ENCODE measurements at regions not wholly inside any gene's neighbourhood (a gene's known extent, or its start where the extent isn't known, plus 50 kb on each side); places are given as distances from the start of the nearest gene placed in this dataset.

- no peak overlapping the region for H3K4me3 ChIP-seq
- H3K4me1 ChIP-seq (replicated peaks in 1 of 2): no peaks in the 10 kb centered on the region
- WGBS, 10 experiments: 0 to 46% (median 9%) methylated on average over 1 to 4 of the region's 4 CpGs
- in situ Hi-C loops (cut with MboI; ENCODE audit: low pct_unique_long_range_greater_than_20kb in 2 of 9, low sequenced_read_pairs in 9 of 9, unreplicated experiment in 9 of 9): no loop called here
- ATAC-seq (replicated peaks in 6 of 8): peak in 3 of 8 experiments; percentile 27 to 52 (median 39)
- no peak overlapping the region for H3K27ac ChIP-seq
Measured at GRCh38 chr4:179095585-179096221, 1653.5 kb upstream of the AGA start.

GRCh38 chr4:179097741-179098140 lies 1655.5 kb upstream of the AGA start:
- WGBS, 10 experiments: 0 to 40% (median 0%) methylated on average over 1 of the region's 1 CpG; no CpG with 5 or more reads in 2 of the 10 experiments
- H3K27ac ChIP-seq: no peak overlapping the region
- no peaks in the 10 kb centered on the region for H3K4me1 ChIP-seq (replicated peaks in 1 of 2)
- no peak for ATAC-seq (replicated peaks in 6 of 8)
- no peak overlapping the region for H3K4me3 ChIP-seq
- in situ Hi-C loops (cut with MboI; ENCODE audit: low pct_unique_long_range_greater_than_20kb in 2 of 9, low sequenced_read_pairs in 9 of 9, unreplicated experiment in 9 of 9): no loop called here

DNA sequence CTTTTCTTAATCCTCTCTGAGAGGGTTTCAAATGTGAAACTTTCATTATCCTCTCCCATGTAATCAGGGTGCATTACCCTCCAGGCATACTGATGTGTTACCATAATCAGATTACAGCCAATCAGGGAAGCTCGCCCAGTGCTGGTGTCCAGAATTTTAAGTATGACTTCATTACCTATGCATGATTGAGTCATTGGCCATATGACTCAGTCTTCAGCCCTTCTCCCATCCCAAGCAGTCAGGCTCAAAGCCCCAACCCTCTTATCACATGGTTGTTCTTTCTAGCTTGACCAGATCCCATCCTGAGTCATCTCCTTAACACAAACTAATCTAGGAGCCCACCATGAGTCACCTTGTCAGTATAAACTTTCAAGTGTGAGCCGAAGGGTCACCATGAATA lies 1668.1 kb upstream of the AGA start:
- H3K4me1 ChIP-seq (replicated peaks in 1 of 2): no peaks in the 10 kb centered on the region
- 0 to 100% (median 94%) methylated on average over 1 to 2 of the region's 2 CpGs; no CpG with 5 or more reads in 3 of the 10 experiments for WGBS, 10 experiments
- in situ Hi-C loops (cut with MboI; ENCODE audit: low pct_unique_long_range_greater_than_20kb in 2 of 9, low sequenced_read_pairs in 9 of 9, unreplicated experiment in 9 of 9): no loop called here

GRCh38 chr4:179110816-179111215 lies 1668.6 kb upstream of the AGA start:
- 31 to 100% (median 80%) methylated on average over 1 to 2 of the region's 2 CpGs; no CpG with 5 or more reads in 1 of the 10 experiments for WGBS, 10 experiments
- Histone ChIP-seq H3K4me1 (replicated peaks in 1 of 2) (no peaks in the 10 kb centered on the region), H3K4me3 (no peak overlapping the region), H3K27ac (no peak overlapping the region)
- in situ Hi-C loops (cut with MboI; ENCODE audit: low pct_unique_long_range_greater_than_20kb in 2 of 9, low sequenced_read_pairs in 9 of 9, unreplicated experiment in 9 of 9): no loop called here
- no peak for ATAC-seq (replicated peaks in 6 of 8)

More for the DNA sequence above, 1668.1 kb upstream of the AGA start:
- Histone ChIP-seq H3K27ac (no peak overlapping the region), H3K4me3 (no peak overlapping the region)
- ATAC-seq (replicated peaks in 6 of 8): peak in 4 of 8 experiments; percentile 46 to 97 (median 71)

DNA sequence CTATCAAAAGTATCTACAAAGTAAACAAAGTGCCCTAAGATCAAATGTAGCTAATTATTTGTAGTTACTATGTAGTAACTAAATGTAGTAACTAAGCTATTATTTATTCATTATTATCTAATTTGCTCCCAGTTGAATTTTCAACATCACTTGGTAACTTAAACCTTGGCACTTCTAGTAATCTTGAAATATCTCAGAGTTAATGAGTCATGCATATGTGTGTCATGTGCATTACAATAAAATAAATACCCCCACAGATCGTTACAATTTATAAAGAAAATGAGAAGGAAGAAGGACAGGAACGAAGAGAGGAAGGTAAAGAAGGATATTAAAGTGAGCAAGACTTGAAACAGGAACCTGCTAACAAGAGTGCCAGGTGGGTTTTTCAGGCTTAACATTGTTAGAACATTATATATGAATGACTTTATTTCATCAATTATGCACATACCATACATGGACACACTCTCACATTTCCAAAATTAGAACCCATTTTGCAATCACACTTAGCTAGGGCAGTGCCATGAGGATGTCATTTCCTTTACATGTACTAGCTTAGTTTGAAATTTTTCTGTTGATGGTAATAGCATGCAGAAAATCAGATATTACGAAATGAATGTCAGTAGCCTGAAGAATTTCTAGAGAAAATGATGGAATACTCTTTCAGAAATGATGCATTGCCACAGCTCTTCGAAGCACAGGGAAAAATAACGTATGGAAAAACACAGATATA lies 1670.4 kb upstream of the AGA start:
- 0 to 90% (median 67%) methylated on average over 2 to 5 of the region's 5 CpGs; no CpG with 5 or more reads in 1 of the 10 experiments for WGBS, 10 experiments
- Histone ChIP-seq H3K4me3 (no peak overlapping the region), H3K4me1 (replicated peaks in 1 of 2) (no peaks in the 10 kb centered on the region), H3K27ac (no peak overlapping the region)
- ATAC-seq (replicated peaks in 6 of 8): no peak
- in situ Hi-C loops (cut with MboI; ENCODE audit: low pct_unique_long_range_greater_than_20kb in 2 of 9, low sequenced_read_pairs in 9 of 9, unreplicated experiment in 9 of 9): no loop called here

DNA sequence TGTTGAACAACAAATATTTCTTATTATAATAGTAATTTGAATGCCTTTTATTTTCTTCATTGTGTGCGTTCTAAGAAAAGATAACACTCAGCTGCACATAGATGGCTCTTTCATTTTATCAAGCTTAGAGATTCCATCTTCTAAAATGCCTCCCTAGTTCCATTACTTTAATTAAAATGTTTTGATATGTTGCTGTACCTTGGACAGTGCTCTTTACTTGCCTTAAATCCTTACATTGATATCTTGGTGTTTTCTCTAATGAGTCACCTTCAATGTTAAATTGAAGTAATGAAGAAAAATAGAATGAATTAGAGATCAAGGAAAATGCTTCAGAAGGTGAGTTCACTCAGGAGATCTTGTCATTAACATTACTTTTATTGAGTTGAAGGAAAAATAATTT lies 1672.4 kb upstream of the AGA start:
- WGBS, 10 experiments: 0 to 100% (median 91%) methylated on average over 1 of the region's 1 CpG
- in situ Hi-C loops (cut with MboI; ENCODE audit: low pct_unique_long_range_greater_than_20kb in 2 of 9, low sequenced_read_pairs in 9 of 9, unreplicated experiment in 9 of 9): no loop called here
- peak in 1 of 8 experiments; percentile 50 for ATAC-seq (replicated peaks in 6 of 8)
- Histone ChIP-seq H3K4me3 (no peak overlapping the region), H3K27ac (no peak overlapping the region), H3K4me1 (replicated peaks in 1 of 2) (no peaks in the 10 kb centered on the region)

DNA sequence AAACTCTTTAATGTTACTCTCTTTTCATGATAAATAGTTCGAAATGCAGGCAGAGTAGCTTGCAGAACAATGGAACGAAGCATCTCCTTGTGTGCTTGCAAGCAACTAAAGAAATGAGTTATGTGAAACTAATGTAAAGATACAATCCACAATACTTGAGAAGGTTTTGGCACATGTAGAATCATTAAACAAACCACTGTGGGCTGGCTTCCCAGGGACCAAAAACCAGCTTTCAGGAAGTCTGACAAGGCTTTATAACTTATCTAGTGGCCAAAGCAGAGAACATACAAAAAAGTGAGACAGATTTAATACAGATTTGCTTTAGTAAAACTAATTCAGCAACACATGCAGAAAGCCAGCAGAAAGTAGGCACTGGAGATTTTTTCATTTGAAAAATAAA lies 1673.8 kb upstream of the AGA start:
- in situ Hi-C loops (cut with MboI; ENCODE audit: low pct_unique_long_range_greater_than_20kb in 2 of 9, low sequenced_read_pairs in 9 of 9, unreplicated experiment in 9 of 9): no loop called here
- ATAC-seq (replicated peaks in 6 of 8): peak in 1 of 8 experiments; percentile 26
- no peaks in the 10 kb centered on the region for H3K4me1 ChIP-seq (replicated peaks in 1 of 2)
- H3K27ac ChIP-seq: no peak overlapping the region
- WGBS, 10 experiments: 0 to 71% (median 26%) methylated on average over 1 to 2 of the region's 2 CpGs; no CpG with 5 or more reads in 1 of the 10 experiments
- H3K4me3 ChIP-seq: no peak overlapping the region

DNA sequence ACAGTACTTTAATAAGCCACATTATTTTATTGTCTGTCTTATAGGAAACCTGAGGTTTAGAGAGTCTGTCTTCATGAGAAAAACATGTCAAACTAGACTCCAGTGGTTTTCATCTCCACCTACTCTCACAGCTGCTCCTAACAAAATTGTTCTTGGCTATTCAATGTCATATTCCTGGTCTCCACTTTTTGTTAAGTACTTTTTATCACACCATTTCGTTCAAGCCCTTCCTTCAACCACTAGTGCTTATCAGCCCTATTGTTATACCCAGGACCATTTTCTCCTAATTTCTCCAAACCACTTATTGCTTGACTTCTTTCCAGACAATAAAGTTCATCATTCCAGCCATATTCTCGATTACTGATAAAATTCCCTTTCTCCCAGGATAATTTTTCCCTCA lies 1674.3 kb upstream of the AGA start:
- H3K27ac ChIP-seq: no peak overlapping the region
- ATAC-seq (replicated peaks in 6 of 8): no peak
- in situ Hi-C loops (cut with MboI; ENCODE audit: low pct_unique_long_range_greater_than_20kb in 2 of 9, low sequenced_read_pairs in 9 of 9, unreplicated experiment in 9 of 9): no loop called here
- H3K4me1 ChIP-seq (replicated peaks in 1 of 2): no peaks in the 10 kb centered on the region
- H3K4me3 ChIP-seq: no peak overlapping the region
- 0 to 100% (median 62%) methylated on average over 1 to 2 of the region's 2 CpGs for WGBS, 10 experiments

DNA sequence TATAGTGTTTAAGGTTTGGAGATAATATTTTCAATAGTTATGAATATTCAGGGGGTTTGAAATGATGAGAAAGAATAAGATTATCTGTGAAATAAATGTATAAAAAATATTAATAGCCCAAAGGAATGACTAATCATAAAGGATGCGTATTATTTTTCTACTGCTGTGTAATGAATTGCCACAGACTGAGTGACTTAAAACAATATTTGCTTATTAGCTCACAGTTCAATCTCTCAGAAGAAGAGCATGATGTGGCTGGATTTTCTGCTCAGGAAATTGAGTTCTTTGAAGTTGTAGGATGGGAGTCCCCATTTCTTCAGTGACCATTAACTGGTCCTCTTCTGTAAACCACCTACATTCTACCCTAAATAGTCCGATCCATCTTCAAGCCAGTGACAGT lies 1680.8 kb upstream of the AGA start:
- WGBS, 10 experiments: 0 to 100% (median 93%) methylated on average over 1 to 2 of the region's 2 CpGs
- in situ Hi-C loops (cut with MboI; ENCODE audit: low pct_unique_long_range_greater_than_20kb in 2 of 9, low sequenced_read_pairs in 9 of 9, unreplicated experiment in 9 of 9): no loop called here
- ATAC-seq (replicated peaks in 6 of 8): no peak

DNA sequence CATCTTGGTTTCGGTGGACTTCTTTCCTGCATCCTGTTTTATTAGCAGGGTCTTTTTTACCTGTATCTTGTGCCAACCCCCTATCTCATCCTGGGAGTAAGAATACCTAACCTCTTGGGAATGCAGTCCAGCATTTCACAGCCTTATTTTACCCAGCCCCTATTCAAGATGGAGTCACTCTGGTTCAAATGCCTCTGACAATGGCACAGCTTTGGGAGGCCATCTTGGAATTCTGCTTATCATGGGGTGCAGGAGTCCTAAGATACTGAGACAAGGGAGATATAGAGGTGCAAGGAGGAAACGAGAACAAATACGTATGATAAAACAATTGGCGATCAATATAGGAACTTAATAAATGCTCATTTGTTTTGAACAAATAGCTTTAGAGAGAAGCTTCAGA lies 1682.2 kb upstream of the AGA start:
- no peak for ATAC-seq (replicated peaks in 6 of 8)
- no peak overlapping the region for H3K27ac ChIP-seq
- 24 to 100% (median 82%) methylated on average over 3 to 4 of the region's 4 CpGs; no CpG with 5 or more reads in 2 of the 10 experiments for WGBS, 10 experiments
- in situ Hi-C loops (cut with MboI; ENCODE audit: low pct_unique_long_range_greater_than_20kb in 2 of 9, low sequenced_read_pairs in 9 of 9, unreplicated experiment in 9 of 9): no loop called here
- no peak overlapping the region for H3K4me3 ChIP-seq
- no peaks in the 10 kb centered on the region for H3K4me1 ChIP-seq (replicated peaks in 1 of 2)

More for the DNA sequence above, 1680.8 kb upstream of the AGA start:
- Histone ChIP-seq H3K4me3 (no peak overlapping the region), H3K27ac (no peak overlapping the region), H3K4me1 (replicated peaks in 1 of 2) (no peaks in the 10 kb centered on the region)

- in situ Hi-C loops (cut with MboI; ENCODE audit: low pct_unique_long_range_greater_than_20kb in 2 of 9, low sequenced_read_pairs in 9 of 9, unreplicated experiment in 9 of 9): no loop called here
- Histone ChIP-seq H3K27ac (no peak overlapping the region), H3K4me3 (no peak overlapping the region), H3K4me1 (replicated peaks in 1 of 2) (no peaks in the 10 kb centered on the region)
- 0 to 91% (median 37%) methylated on average over 1 of the region's 1 CpG for WGBS, 10 experiments
- ATAC-seq (replicated peaks in 6 of 8): no peak
Measured at GRCh38 chr4:179124957-179125356, 1682.7 kb upstream of the AGA start.

DNA sequence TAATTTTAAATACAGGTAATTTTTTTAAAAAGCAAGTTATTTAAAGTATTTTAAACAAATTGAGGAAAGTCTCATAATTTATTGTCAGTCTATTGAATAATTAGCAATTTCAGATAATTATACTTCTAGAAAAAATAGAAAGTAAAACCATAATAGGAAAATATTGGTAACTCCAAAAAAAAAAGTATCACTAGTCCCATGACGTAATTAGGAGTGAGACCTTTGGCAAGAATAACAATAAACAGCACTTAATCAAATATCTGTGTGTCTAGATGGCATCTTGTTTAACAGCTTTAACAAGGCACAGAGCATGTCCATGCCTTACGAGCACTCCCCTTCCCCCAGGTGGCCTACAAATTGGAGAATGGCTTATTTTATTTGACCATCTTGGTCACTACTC lies 1683.6 kb upstream of the AGA start:
- WGBS, 10 experiments: 0 to 90% (median 68%) methylated on average over 1 to 2 of the region's 2 CpGs; no CpG with 5 or more reads in 1 of the 10 experiments
- H3K27ac ChIP-seq: no peak overlapping the region
- in situ Hi-C loops (cut with MboI; ENCODE audit: low pct_unique_long_range_greater_than_20kb in 2 of 9, low sequenced_read_pairs in 9 of 9, unreplicated experiment in 9 of 9): no loop called here
- ATAC-seq (replicated peaks in 6 of 8): no peak
- no peaks in the 10 kb centered on the region for H3K4me1 ChIP-seq (replicated peaks in 1 of 2)
- no peak overlapping the region for H3K4me3 ChIP-seq

GRCh38 chr4:179128299-179128698 lies 1686.1 kb upstream of the AGA start:
- 0 to 94% (median 80%) methylated on average over 1 to 4 of the region's 4 CpGs; no CpG with 5 or more reads in 1 of the 10 experiments for WGBS, 10 experiments
- in situ Hi-C loops (cut with MboI; ENCODE audit: low pct_unique_long_range_greater_than_20kb in 2 of 9, low sequenced_read_pairs in 9 of 9, unreplicated experiment in 9 of 9): no loop called here
- ATAC-seq (replicated peaks in 6 of 8): no peak

More at GRCh38 chr4:179128299-179128698, 1686.1 kb upstream of the AGA start:
- Histone ChIP-seq H3K4me3 (no peak overlapping the region), H3K27ac (no peak overlapping the region), H3K4me1 (replicated peaks in 1 of 2) (no peaks in the 10 kb centered on the region)
